ENCODE measurements at regions not wholly inside any gene's neighbourhood (a gene's known extent, or its start where the extent isn't known, plus 50 kb on each side); places are given as distances from the start of the nearest gene placed in this dataset.

DNA sequence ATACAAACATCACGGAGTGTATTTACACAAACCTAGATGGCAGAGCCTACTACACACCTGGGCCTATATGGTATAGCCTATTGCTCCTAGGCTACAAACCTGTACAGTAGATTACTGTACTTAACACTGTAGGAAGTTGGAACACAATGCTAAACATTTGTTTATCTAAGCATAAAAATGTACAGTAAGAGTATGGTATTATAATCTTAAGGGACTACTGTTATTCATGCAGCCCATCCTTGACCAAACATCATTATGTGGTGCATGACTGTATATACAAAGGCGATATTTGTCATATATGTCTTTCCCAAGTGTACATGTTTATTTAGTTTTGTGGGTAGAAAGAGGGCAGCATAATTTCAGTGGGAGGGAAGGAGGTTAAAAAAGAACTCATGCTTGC lies 177.7 kb upstream of the FSTL5 start:
- H3K27me3 ChIP-seq, result no peaks in the 10 kb centered on the region
- intact Hi-C loops (cut with DNase I; ENCODE audit: low total_unique reads), result no loop called here
- no peaks in the 10 kb centered on the region for H3K4me1 ChIP-seq
- DNase-seq, result no peak
- TF ChIP-seq POLR2A (IDR thresholded peaks at IDR 0.05), result no peak
- TF ChIP-seq, protein P1, sequence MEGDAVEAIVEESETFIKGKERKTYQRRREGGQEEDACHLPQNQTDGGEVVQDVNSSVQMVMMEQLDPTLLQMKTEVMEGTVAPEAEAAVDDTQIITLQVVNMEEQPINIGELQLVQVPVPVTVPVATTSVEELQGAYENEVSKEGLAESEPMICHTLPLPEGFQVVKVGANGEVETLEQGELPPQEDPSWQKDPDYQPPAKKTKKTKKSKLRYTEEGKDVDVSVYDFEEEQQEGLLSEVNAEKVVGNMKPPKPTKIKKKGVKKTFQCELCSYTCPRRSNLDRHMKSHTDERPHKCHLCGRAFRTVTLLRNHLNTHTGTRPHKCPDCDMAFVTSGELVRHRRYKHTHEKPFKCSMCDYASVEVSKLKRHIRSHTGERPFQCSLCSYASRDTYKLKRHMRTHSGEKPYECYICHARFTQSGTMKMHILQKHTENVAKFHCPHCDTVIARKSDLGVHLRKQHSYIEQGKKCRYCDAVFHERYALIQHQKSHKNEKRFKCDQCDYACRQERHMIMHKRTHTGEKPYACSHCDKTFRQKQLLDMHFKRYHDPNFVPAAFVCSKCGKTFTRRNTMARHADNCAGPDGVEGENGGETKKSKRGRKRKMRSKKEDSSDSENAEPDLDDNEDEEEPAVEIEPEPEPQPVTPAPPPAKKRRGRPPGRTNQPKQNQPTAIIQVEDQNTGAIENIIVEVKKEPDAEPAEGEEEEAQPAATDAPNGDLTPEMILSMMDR (IDR thresholded peaks at IDR 0.05), result no peak
- H3K36me3 ChIP-seq, result no peaks in the 10 kb centered on the region
- no peak overlapping the region for H3K4me3 ChIP-seq
- H3K27ac ChIP-seq, result no peak overlapping the region
- H3K9me3 ChIP-seq, result no peaks in the 10 kb centered on the region

- no peak overlapping the region for H3K4me3 ChIP-seq
- TF ChIP-seq, protein P1 (IDR thresholded peaks at IDR 0.05), result no peak
- TF ChIP-seq POLR2A (IDR thresholded peaks at IDR 0.05), result no peak
- no peak overlapping the region for H3K27ac ChIP-seq
- H3K36me3 ChIP-seq, result no peaks in the 10 kb centered on the region
- no peaks in the 10 kb centered on the region for H3K9me3 ChIP-seq
- no peak for DNase-seq
- H3K4me1 ChIP-seq, result no peaks in the 10 kb centered on the region
- intact Hi-C loops (cut with DNase I; ENCODE audit: low total_unique reads), result no loop called here
- no peaks in the 10 kb centered on the region for H3K27me3 ChIP-seq
Observed at GRCh38 chr4:162323919-162324318, 160.1 kb upstream of the FSTL5 start.

GRCh38 chr4:162322054-162322453 lies 158.3 kb upstream of the FSTL5 start:
- TF ChIP-seq POLR2A (IDR thresholded peaks at IDR 0.05), result no peak
- TF ChIP-seq, protein P1 (IDR thresholded peaks at IDR 0.05), result no peak
- intact Hi-C loops (cut with DNase I; ENCODE audit: low total_unique reads), result no loop called here
- Histone ChIP-seq H3K27ac (no peak overlapping the region), H3K9me3 (no peaks in the 10 kb centered on the region), H3K27me3 (no peaks in the 10 kb centered on the region), H3K4me1 (no peaks in the 10 kb centered on the region), H3K36me3 (no peaks in the 10 kb centered on the region), H3K4me3 (no peak overlapping the region)
- DNase-seq, result no peak

- no peak for DNase-seq
- Histone ChIP-seq H3K9me3 (no peaks in the 10 kb centered on the region), H3K4me1 (no peaks in the 10 kb centered on the region), H3K27ac (no peak overlapping the region), H3K4me3 (no peak overlapping the region), H3K27me3 (no peaks in the 10 kb centered on the region), H3K36me3 (no peaks in the 10 kb centered on the region)
- TF ChIP-seq, protein P1 (IDR thresholded peaks at IDR 0.05), result no peak
- TF ChIP-seq POLR2A (IDR thresholded peaks at IDR 0.05), result no peak
- intact Hi-C loops (cut with DNase I; ENCODE audit: low total_unique reads), result no loop called here
Observed at GRCh38 chr4:162285753-162286152, 122.0 kb upstream of the FSTL5 start.

GRCh38 chr4:162282684-162283083 lies 118.9 kb upstream of the FSTL5 start:
- Histone ChIP-seq H3K4me3 (no peak overlapping the region), H3K27ac (no peak overlapping the region), H3K36me3 (no peaks in the 10 kb centered on the region), H3K9me3 (no peaks in the 10 kb centered on the region), H3K4me1 (no peaks in the 10 kb centered on the region), H3K27me3 (no peaks in the 10 kb centered on the region)
- no peak for DNase-seq
- intact Hi-C loops (cut with DNase I; ENCODE audit: low total_unique reads), result no loop called here
- no peak for TF ChIP-seq POLR2A (IDR thresholded peaks at IDR 0.05)

- Histone ChIP-seq H3K27ac (no peak overlapping the region), H3K36me3 (no peaks in the 10 kb centered on the region), H3K4me1 (no peaks in the 10 kb centered on the region), H3K9me3 (no peaks in the 10 kb centered on the region), H3K27me3 (no peaks in the 10 kb centered on the region), H3K4me3 (no peak overlapping the region)
- TF ChIP-seq, protein P1 (IDR thresholded peaks at IDR 0.05), result no peak
- TF ChIP-seq POLR2A (IDR thresholded peaks at IDR 0.05), result no peak
- intact Hi-C loops (cut with DNase I; ENCODE audit: low total_unique reads), result no loop called here
- DNase-seq, result no peak
Observed at GRCh38 chr4:162274354-162274753, 110.6 kb upstream of the FSTL5 start.

Measured in uterus (tissue), 3 donors.